H54 (cell line): ENCODE measurements at regions not wholly inside any gene's neighbourhood (a gene's known extent, or its start where the extent isn't known, plus 50 kb on each side); places are given as distances from the start of the nearest gene placed in this dataset.
"Not testable (repeated sequence)": the region's sequence is repeated elsewhere in the genome, so short reads cannot be mapped to it uniquely, and the experiment has no call there.

Source experiments
- DNase-seq: peaks from one replicate; pipeline ENCODE4 v3.0.0; 2011; ENCODE audit warnings: low spot score, mixed read lengths; ENCODE audit not compliant: insufficient read length
- FAIRE-seq: peaks from 3 replicates; lab custom pipeline; 2011; peaks lifted over from hg19 to GRCh38; lab: Jason Lieb, UNC
- POLR2A ChIP-seq: IDR thresholded peaks from 2 replicates; pipeline ENCODE4 v1.6.1; 2011; ENCODE audit warnings: low read depth, mild to moderate bottlenecking, low read length

DNA sequence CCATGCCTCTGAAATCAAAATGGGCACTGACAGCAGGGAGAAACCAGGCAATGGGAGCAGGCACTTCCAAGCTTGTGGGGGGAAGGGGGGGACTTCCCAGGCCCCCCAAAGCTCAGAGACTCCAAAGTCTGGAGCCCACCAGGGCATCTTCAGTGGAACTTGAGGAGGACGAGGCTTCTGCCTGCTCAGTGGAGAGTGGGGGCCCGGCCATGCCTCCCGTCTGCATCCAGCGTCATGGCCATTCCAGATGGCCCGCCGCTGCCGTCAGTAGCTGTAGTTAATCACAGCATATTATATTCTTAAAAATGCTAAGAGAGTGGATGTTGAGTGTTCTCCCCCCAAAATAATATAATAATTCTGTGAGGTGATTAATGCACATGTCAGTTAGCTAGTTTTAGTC lies 315.2 kb downstream of the KCNJ2 start:
- TF ChIP-seq POLR2A: no peak
- DNase-seq (no peak), FAIRE-seq (no peak)

DNA sequence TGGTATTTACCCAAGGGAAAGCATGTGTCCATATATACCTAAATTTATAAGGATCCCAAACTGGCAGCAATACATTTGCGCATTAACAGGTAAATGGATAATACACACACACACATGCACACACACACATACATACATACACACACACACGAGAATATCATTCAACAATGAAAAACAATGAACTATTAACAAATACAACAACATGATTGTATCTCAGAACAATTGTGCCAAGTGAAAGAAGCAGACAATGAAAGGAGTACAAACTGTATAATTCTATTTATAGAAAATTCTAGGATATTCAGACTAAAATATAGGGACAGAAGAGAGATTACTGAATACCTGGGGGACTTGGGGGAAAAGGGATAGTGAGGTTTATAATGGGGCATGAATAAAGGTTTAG lies 323.0 kb downstream of the KCNJ2 start:
- no peak for TF ChIP-seq POLR2A
- FAIRE-seq: no peak
- DNase-seq: no peak

DNA sequence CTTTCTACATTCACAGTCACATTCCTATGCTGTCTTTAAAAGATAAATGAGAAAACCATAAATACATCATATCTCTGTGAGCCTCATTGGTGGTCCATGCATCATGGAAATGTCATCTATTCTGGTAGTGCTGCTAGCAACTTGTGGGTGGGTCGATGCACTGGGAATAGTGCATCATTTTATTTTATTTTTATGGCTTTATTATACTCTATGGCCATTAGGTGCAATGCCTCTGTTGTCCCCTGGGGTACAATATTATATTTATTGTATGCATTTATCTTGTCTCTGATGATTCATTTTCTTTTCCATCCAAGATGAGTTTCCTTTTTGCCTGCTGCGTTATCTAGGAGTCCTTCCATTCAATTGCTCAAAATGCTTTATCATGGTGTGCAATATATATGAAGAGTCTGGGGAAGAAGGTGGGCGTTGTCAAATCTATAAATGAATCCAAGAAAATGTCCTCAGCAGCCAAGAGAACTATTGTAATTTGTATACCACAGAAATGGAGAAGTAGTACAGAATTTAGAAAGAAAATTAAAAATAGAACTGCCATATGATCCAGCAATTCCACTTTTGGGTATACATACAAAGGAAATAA lies 324.0 kb downstream of the KCNJ2 start:
- FAIRE-seq (no peak), DNase-seq (no peak)
- TF ChIP-seq POLR2A: no peak

DNA sequence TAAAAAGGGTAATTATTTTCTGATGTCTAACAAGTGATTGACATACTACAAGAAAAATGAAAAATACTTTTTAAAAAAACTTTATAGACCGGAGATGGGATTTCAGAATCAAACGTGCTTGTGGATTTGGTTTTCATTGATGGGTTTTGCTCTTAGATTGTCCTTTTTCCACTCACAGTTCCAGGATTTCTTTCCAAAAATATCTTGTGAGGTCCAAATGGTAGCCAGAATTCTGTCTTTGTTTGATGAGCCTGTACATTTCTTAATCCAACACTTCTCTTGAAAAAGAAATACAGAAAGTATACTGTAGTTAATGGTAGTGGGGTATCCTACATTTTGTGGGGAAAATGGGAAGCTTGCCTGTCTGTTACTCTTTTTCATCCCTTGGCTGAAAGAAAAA lies 329.3 kb downstream of the KCNJ2 start:
- TF ChIP-seq POLR2A: no peak
- FAIRE-seq: no peak
- no peak for DNase-seq

DNA sequence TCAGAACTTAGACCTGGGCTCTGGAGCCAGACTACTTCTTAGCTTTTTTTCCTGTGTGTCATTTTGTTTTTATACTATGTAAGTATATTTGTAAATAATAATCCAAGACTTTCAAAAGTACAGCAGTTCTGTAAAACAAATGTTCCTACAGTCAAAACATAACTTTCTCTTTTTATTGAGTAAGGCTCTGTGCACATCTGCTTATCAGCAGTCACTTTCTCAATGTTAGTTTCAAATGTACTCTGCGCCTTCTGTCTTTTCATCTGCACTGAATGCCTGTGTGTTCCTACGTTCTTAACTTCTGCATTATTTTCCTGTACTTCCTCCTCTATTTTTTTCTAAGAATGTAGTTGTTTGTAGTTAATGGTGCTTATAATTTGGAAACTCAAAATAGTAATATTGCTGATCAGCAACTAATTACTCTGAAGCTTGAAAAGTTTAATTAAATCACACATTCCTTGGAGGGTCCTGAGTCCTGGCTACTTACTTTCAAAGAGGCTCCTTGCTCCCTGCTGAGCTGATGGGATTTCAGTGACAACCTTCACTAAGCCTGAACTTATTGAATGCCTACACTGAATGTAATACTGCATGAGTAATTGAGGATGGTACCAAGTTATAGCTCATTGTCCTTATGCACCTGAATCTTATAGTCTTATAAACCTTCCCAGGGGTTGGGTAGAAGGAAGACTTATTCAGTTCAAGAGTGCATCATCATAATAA lies 329.9 kb downstream of the KCNJ2 start:
- FAIRE-seq: no peak
- no peak for DNase-seq
- TF ChIP-seq POLR2A: no peak

DNA sequence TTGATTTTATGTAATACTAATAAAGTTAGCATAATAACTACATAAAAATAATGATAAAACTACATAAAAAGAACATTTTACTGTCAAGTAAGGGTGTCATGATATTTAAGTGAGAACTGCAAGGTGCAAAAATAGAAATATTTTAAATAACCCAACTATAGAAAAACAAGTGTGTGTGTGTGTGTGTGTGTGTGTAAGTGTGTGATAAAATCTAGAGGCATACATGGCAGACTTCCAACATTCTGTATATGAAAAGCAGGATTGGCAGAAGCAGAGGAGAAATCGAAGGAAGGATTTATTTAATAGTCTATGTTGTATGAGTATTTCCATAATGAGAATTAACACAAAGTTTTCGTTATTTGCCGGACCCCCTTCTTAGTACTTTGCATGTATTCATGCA lies 334.1 kb downstream of the KCNJ2 start:
- DNase-seq (no peak), FAIRE-seq (no peak)
- no peak for TF ChIP-seq POLR2A

DNA sequence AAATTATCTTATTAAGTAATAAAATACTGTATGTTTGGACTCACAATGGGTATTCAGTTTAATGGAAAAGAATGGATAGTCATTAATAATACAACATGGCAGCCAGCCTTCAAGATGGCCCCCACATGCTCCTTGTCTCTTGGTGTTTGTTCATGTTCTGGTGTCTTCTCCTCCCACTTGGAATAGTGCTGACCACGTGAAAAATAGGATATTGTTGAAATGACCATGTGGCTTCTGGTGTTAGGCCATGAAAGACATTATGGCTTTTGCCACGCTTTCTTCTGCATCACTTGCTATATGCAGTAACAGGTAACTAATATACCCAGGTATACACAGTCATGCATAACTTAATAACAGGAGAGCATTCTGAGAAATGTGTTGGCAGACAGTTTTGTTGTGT lies 341.0 kb downstream of the KCNJ2 start:
- no peak for TF ChIP-seq POLR2A
- no peak for FAIRE-seq

DNA sequence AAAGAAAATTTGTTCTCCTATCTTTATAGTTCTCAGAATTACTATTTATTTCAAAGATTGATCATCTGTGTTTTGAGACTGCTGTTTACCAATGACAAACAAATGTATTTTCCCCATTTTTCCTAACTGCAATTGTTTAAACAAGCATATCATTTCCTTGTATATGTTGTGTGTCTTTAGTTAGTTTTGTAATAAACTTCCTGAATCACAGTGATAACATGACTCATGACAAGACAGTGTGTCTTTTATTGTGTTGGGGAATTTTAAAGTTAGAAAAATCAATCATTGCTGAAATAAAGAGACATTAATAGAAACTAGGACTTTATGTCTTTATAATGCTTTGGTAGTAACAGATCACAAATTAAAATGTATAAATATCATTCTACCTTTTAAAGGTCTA lies 348.5 kb downstream of the KCNJ2 start:
- no peak for TF ChIP-seq POLR2A
- DNase-seq: no peak
- FAIRE-seq: no peak

More for the DNA sequence above, 341.0 kb downstream of the KCNJ2 start:
- DNase-seq: no peak

DNA sequence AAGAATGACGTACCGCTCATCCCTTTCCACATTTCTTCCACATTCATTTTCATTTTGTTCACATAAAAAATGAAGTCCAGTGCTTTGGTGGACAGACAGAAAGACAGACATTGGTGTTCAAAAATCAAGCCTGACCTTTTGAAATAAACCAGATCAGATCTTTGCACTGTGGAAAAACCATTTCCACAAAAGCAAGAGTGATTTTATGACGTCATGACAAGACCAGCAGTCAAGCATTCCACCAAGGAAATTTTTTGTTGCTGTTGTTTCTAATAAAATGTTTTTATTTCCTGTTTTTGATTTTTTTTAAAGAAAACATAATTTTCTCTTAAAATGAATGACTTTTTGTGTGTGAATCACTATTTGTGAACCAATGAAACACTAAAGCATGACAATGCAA lies 350.0 kb downstream of the KCNJ2 start:
- FAIRE-seq: no peak
- TF ChIP-seq POLR2A: no peak
- no peak for DNase-seq

DNA sequence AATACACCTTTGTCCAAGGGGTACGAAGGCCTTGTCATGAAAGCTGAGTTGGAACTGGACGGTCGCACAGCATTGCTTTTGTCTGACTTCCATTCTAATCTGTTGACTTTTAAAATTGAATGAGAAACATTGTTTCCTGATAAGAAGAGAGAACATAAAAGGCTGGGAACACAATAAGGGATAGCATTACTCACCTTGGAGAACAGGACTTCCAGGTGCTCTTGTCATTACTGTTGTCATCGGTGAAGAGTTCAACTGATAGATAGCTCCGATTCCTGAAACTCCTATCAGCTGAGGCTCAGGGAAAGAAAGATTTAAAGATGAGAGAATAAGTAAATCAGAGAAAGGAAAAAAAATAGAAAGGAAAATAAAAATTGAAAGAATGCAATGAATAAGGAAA lies 351.1 kb downstream of the KCNJ2 start:
- no peak for DNase-seq
- TF ChIP-seq POLR2A: no peak
- FAIRE-seq: no peak

DNA sequence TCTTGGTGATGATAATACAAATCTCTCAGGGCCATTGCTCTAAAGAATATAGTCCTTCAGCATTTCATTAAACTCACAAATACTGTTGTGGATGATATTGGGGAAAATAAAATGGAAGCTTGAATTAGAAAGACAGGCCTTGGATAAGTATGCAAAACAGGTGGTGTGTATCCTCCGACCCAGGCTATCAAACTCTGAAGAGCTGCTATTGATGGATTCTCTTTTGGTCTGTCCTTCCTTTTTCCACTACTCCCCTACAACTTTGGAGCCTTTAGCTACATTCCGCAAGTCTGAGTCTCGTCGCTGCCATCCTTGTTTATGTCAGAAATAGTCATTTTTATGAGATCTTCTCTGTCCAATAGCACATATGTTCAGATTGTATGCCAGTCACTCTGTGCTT lies 351.6 kb downstream of the KCNJ2 start:
- no peak for TF ChIP-seq POLR2A
- DNase-seq (no peak), FAIRE-seq (no peak)

DNA sequence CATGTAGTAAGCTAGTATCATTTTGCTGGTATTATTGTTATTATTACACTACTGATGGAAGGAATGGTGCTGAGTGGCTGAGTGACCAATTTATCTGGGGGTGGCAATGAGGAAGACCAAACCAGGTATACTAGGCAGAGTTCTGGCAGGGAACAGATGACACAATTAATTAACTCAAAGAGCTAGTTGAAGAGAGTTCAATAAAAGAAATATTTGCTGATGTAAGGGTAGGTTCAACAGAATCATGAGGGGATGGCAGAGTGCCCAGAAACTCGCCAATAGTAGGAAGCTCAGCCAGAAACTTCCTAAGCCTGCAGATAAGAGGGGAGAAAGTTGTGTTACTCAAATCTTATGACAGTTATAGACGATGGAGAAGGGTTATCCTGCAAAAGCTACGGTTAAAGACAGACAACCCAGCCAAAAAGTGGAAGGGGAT lies 352.5 kb downstream of the KCNJ2 start:
- no peak for FAIRE-seq
- no peak for TF ChIP-seq POLR2A
- no peak for DNase-seq

DNA sequence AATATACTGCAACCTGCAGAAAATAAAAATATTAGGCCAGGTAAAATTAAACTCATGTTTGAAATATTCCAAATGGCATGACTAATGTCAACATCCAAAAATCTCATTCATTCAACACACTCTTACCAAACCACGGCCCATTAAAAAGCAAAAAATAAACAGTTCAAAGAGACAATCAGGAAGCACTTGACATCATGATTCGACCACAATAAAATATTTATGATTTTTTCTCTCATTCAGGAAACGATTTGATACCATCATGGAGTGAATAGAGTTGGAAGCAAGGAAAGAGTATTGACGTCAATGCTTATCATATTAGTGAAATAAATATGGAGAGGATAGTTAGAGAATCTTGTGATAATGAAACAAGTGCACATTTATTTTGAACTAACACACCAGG lies 354.1 kb downstream of the KCNJ2 start:
- no peak for TF ChIP-seq POLR2A
- no peak for DNase-seq

DNA sequence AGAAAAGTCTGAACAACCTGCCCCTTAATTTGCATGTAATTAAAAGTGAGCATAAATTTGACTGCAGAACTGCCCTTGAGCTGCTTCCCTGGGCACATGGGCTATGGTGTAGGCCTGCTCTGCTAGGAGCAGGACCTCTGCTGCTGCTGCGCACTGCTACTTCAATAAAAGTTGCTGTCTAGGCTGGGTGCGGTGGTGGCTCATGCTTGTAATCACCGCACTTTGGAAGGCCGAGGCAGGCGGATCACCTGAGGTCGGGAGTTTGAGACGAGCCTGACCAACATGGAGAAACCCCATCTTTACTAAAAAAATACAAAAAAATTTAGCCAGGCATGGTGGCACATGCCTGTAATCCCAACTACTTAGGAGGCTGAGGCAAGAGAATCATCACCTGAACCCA lies 355.7 kb downstream of the KCNJ2 start:
- not testable (repeated sequence) for DNase-seq, FAIRE-seq

More for the DNA sequence above, 354.1 kb downstream of the KCNJ2 start:
- no peak for FAIRE-seq

DNA sequence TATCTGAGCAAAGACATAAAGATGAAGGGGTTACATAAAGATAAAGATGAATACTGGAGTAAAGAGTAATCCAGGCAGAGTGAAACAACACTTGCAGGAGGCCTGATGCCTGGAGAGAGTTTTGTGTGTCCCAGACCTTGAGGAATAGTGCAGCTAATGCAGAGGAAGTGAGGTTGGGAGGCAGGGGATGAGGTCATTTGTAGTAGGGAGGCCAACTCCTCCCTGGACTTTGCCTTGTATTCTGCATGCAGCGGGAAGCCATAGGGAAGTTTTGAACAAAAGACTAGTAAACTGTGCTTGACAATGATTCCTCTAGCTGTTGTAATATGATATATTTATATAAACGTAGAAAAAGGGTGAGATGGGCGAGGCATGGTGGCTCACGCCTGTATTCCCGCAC lies 356.6 kb downstream of the KCNJ2 start:
- DNase-seq: no peak
- no peak for FAIRE-seq
- no peak for TF ChIP-seq POLR2A
